Thoracic aorta (tissue), 2 donors: ENCODE measurements at regions not wholly inside any gene's neighbourhood (a gene's known extent, or its start where the extent isn't known, plus 50 kb on each side); places are given as distances from the start of the nearest gene placed in this dataset.

Experiments
- ATAC-seq: fragments of 150-250 bp; one replicate; pipeline ENCODE4 v1.8.0; 2017; ENCODE audit warnings: low read depth; ENCODE audit not compliant: insufficient number of reproducible peaks, low FRiP score
- DNase-seq: peaks from one replicate; pipeline ENCODE4 v3.0.0-alpha.2; 2020; ENCODE audit warnings: low spot score
- H3K27ac ChIP-seq, 2 donors: fragments of 200-600 bp; sonication (generic); 1 replicate in 1 of 2; 2 replicates in 1 of 2; pipeline ENCODE4 v1.5.1; 2016; ENCODE audit warnings: mild to moderate bottlenecking in 2 of 2, moderate library complexity in 2 of 2
- H3K27me3 ChIP-seq: fragments of 200-600 bp; sonication (generic); replicated peaks from 2 replicates; pipeline ENCODE4 v1.6.0; 2016; ENCODE audit warnings: mild to moderate bottlenecking; ENCODE audit not compliant: insufficient read depth
- H3K36me3 ChIP-seq: fragments of 200-600 bp; sonication (generic); one replicate; pipeline ENCODE4 v1.5.1; 2016
- H3K4me1 ChIP-seq, 2 donors: fragments of 200-600 bp; sonication (generic); 1 replicate in 1 of 2; 2 replicates in 1 of 2; pipeline versions ENCODE4 v1.5.1 to v1.6.0; 2016; ENCODE audit warnings: low read depth in 2 of 2, mild to moderate bottlenecking in 1 of 2; ENCODE audit not compliant: control insufficient read depth in 1 of 2
- H3K4me3 ChIP-seq: fragments of 200-600 bp; sonication (generic); 2 replicates; pipeline ENCODE4 v1.5.1; 2016; ENCODE audit warnings: mild to moderate bottlenecking
- H3K9me3 ChIP-seq: fragments of 200-600 bp; sonication (generic); 2 replicates; pipeline ENCODE4 v1.5.1; 2016
- CTCF ChIP-seq: fragments of 200-600 bp; sonication (generic); IDR thresholded peaks from one replicate; pipeline ENCODE4 v1.5.1; 2019; ENCODE audit warnings: antibody characterized with exemption

DNA sequence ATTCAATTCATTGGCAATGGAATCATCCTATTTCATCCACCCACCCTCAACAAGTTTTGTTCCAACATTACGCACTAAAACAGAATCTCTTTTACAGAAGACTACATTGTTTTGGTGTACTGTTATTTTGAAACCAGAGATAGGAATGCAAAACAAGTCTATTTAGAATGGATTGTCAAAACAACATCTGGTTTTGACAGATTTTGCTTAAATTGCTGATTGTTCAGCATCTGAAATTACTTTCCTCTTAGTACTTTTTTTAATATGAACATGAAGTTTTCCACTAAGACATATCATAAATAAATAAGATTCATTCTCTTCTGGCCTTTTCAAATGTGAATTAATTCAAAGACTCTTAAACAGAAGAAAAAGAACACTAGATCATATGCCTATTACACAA lies 323.9 kb upstream of the TFPI start:
- Histone ChIP-seq H3K9me3 (no peaks in the 10 kb centered on the region), H3K27ac (no peak overlapping the region), H3K36me3 (no peaks in the 10 kb centered on the region), H3K4me3 (no peak overlapping the region), H3K27me3 (no peaks in the 10 kb centered on the region), H3K4me1 (peaks cover 0 to 4% of the 10 kb centered on the region in 2 donors)
- ATAC-seq (no peak), DNase-seq (no peak)
- TF ChIP-seq CTCF: no peak

DNA sequence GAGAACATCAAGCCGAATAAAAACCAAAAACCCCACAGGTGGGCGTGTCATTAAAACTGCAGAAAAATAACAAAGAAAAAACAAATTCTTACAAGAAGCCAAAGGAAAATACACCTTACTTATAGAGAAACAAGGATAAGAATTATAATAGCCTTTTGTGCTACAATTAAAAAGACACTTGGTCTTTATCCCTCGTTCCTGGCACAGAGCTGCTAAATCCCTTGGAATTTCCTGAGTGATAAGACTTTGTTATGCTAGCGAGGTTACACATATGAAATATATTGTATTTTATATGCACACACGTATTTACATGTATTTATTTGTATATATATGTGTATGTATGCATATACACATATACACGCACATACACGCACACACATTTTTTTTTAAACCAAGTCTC lies 325.3 kb upstream of the TFPI start:
- H3K36me3 ChIP-seq: no peaks in the 10 kb centered on the region
- TF ChIP-seq CTCF: no peak
- H3K27ac ChIP-seq: no peak overlapping the region
- no peak overlapping the region for H3K4me3 ChIP-seq
- no peaks in the 10 kb centered on the region for H3K27me3 ChIP-seq
- H3K9me3 ChIP-seq: no peaks in the 10 kb centered on the region
- no peaks in the 10 kb centered on the region for H3K4me1 ChIP-seq
- ATAC-seq (no peak), DNase-seq (no peak)

DNA sequence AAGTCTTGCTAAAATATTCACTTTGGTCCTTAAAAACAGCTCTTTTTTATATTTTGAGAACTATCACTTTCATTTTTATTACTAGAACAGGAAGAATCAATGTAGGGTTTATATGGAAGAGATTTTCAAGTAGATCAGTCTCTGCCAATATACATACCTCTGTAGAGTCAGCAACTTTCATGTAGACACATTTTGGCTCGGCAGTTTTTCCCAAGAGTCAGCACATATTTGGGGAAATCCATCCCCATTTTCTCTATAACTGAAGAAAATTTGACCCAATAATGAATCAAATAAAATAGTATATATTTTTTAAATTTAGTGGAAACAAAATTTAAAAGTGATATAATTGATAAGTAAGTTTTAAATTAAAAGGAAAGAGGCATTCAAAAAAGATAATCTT lies 329.8 kb upstream of the TFPI start:
- Histone ChIP-seq H3K4me1 (no peaks in the 10 kb centered on the region), H3K36me3 (no peaks in the 10 kb centered on the region), H3K4me3 (no peak overlapping the region), H3K9me3 (no peaks in the 10 kb centered on the region), H3K27ac (no peak overlapping the region), H3K27me3 (no peaks in the 10 kb centered on the region)
- DNase-seq (no peak), ATAC-seq (no peak)
- no peak for TF ChIP-seq CTCF

- Histone ChIP-seq H3K27ac (no peak overlapping the region), H3K36me3 (no peaks in the 10 kb centered on the region), H3K9me3 (no peaks in the 10 kb centered on the region), H3K27me3 (no peaks in the 10 kb centered on the region), H3K4me3 (no peak overlapping the region), H3K4me1 (no peaks in the 10 kb centered on the region)
- no peak for TF ChIP-seq CTCF
- ATAC-seq (no peak), DNase-seq (no peak)
These were observed 336.5 kb upstream of the TFPI start for GRCh38 chr2:187890690-187891089.

DNA sequence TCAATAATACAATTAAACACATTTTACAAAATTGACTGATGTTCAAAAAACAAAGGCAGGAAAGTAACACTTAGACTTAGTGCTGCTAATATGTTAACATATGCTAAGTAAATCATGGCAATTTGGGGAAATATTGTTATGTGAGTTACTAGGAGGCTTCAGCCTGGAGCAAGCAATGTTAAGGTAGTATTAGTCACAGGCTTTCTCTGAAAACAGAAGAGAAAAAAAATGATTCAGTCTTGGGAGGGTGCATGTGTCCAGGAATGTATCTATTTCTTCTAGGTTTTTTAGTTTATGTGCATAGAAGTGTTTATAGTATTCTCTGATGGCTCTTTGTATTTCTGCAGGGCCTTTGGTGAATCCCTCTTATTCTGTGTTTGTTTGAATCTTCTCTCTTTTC lies 345.8 kb upstream of the TFPI start:
- no peak for TF ChIP-seq CTCF
- no peaks in the 10 kb centered on the region for H3K9me3 ChIP-seq
- no peaks in the 10 kb centered on the region for H3K36me3 ChIP-seq
- no peak overlapping the region for H3K4me3 ChIP-seq
- ATAC-seq (no peak), DNase-seq (no peak)
- H3K27me3 ChIP-seq: no peaks in the 10 kb centered on the region
- H3K27ac ChIP-seq: no peak overlapping the region
- peaks cover 4 to 5% of the 10 kb centered on the region in 2 donors for H3K4me1 ChIP-seq
